NCI-H526 treated with DMSO at 0.1 percent for 48 hours (cell line): ENCODE measurements at regions not wholly inside any gene's neighbourhood (a gene's known extent, or its start where the extent isn't known, plus 50 kb on each side); places are given as distances from the start of the nearest gene placed in this dataset.
"Not testable (repeated sequence)": the region's sequence is repeated elsewhere in the genome, so short reads cannot be mapped to it uniquely, and the experiment has no call there.

Experiments used
- DNase-seq: peaks from one replicate; lab custom pipeline; 2025; lab: John Stamatoyannopoulos, UW

GRCh38 chr12:3420693-3421092 lies 70.3 kb upstream of the PRMT8 start:
- DNase-seq, result no peak

- no peak for DNase-seq
Observed at GRCh38 chr12:3421191-3421978, 69.6 kb upstream of the PRMT8 start.

GRCh38 chr12:3424796-3425195 lies 66.2 kb upstream of the PRMT8 start:
- DNase-seq, result not testable (repeated sequence)

- DNase-seq, result no peak
Observed at GRCh38 chr12:3427956-3428355, 63.0 kb upstream of the PRMT8 start.

- DNase-seq, result no peak
Observed at GRCh38 chr12:3428631-3429030, 62.4 kb upstream of the PRMT8 start.

GRCh38 chr12:3429523-3429922 lies 61.5 kb upstream of the PRMT8 start:
- DNase-seq, result not testable (repeated sequence)

- DNase-seq, result no peak
Observed at GRCh38 chr12:3431686-3432085, 59.3 kb upstream of the PRMT8 start.

GRCh38 chr12:3432176-3432742 lies 58.7 kb upstream of the PRMT8 start:
- DNase-seq, result no peak

- DNase-seq, result no peak
Observed at GRCh38 chr12:3432868-3433267, 58.1 kb upstream of the PRMT8 start.

- no peak for DNase-seq
Observed at GRCh38 chr12:3436461-3437065, 54.4 kb upstream of the PRMT8 start.

GRCh38 chr12:3437986-3438385 lies 53.0 kb upstream of the PRMT8 start:
- no peak for DNase-seq

GRCh38 chr12:3438401-3438800 lies 52.6 kb upstream of the PRMT8 start:
- no peak for DNase-seq
